Prostate gland (tissue), 2 donors: ENCODE measurements at regions not wholly inside any gene's neighbourhood (a gene's known extent, or its start where the extent isn't known, plus 50 kb on each side); places are given as distances from the start of the nearest gene placed in this dataset.

Experiments used
- POLR2A ChIP-seq: fragments of 450-650 bp; IDR thresholded peaks from one replicate; pipeline ENCODE4 v1.6.1; 2016; ENCODE audit warnings: antibody characterized with exemption, mild to moderate bottlenecking
- TF ChIP-seq, protein P1 (sequence below), 4 experiments: fragments of 200-600 bp in 2 of 4; fragments of 450-650 bp in 2 of 4; sonication (generic) in 2 of 4; IDR thresholded peaks; 1 replicate in 3 of 4; 2 replicates in 1 of 4; pipeline ENCODE4 v1.5.1; 2016 to 2019; ENCODE audit warnings: antibody characterized with exemption in 4 of 4, mild to moderate bottlenecking in 2 of 4, moderate library complexity in 2 of 4

DNA sequence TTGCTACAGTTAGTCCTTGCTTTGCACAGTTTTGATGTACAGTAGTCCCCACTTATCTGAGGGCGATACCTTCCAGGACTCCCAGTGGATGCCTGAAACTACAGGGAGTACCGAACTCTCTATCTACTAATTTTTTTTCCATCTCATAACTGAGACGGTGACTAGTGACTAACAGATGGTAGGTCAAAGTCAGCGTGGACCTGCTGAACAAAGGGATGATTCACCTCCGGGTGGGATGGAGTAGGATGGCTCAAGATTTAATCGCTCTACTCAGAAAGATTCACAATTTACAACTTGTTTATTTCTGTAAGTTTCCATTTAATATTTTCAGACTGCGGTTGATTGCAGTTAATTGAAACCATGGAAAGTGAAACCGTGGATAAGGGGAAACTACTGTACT is 655.8 kb downstream of the ZNF674 start:
- TF ChIP-seq POLR2A, result no peak
- TF ChIP-seq, protein P1, sequence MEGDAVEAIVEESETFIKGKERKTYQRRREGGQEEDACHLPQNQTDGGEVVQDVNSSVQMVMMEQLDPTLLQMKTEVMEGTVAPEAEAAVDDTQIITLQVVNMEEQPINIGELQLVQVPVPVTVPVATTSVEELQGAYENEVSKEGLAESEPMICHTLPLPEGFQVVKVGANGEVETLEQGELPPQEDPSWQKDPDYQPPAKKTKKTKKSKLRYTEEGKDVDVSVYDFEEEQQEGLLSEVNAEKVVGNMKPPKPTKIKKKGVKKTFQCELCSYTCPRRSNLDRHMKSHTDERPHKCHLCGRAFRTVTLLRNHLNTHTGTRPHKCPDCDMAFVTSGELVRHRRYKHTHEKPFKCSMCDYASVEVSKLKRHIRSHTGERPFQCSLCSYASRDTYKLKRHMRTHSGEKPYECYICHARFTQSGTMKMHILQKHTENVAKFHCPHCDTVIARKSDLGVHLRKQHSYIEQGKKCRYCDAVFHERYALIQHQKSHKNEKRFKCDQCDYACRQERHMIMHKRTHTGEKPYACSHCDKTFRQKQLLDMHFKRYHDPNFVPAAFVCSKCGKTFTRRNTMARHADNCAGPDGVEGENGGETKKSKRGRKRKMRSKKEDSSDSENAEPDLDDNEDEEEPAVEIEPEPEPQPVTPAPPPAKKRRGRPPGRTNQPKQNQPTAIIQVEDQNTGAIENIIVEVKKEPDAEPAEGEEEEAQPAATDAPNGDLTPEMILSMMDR (IDR thresholded peaks at IDR 0.05), result no peak
